22Rv1 (cell line): ENCODE measurements at regions not wholly inside any gene's neighbourhood (a gene's known extent, or its start where the extent isn't known, plus 50 kb on each side); places are given as distances from the start of the nearest gene placed in this dataset.

Experiments
- CTCF ChIP-seq: fragments of 450-650 bp; IDR thresholded peaks from 2 replicates; pipeline ENCODE4 v1.5.1; 2017; ENCODE audit warnings: mild to moderate bottlenecking
- ZFX ChIP-seq: fragments of 450-650 bp; IDR thresholded peaks from 2 replicates; pipeline ENCODE4 v1.6.1; 2017; ENCODE audit warnings: antibody characterized with exemption, borderline replicate concordance

GRCh38 chr2:150567771-150568301, 80.4 kb upstream of the RND3 start:
- no peak for TF ChIP-seq CTCF
- TF ChIP-seq ZFX, result no peak
